Stimulated activated CD8-positive, alpha-beta memory T cell treated with anti-CD3 and anti-CD28 coated beads, Interleukin-4, amount 100 ng/mL, for 24 hours (primary cell): ENCODE measurements at regions not wholly inside any gene's neighbourhood (a gene's known extent, or its start where the extent isn't known, plus 50 kb on each side); places are given as distances from the start of the nearest gene placed in this dataset.
"Not testable (repeated sequence)": the region's sequence is repeated elsewhere in the genome, so short reads cannot be mapped to it uniquely, and the experiment has no call there.

Source experiments
- DNase-seq: peaks from one replicate; pipeline ENCODE4 v3.0.0-alpha.2; 2020; ENCODE audit warnings: low read depth

GRCh38 chr15:20785151-20785936 lies 80.8 kb downstream of the POTEB2 start:
- DNase-seq, result not testable (repeated sequence)

- DNase-seq, result peak; percentile 3
Measured at GRCh38 chr15:20783598-20784184, 82.4 kb downstream of the POTEB2 start.

DNA sequence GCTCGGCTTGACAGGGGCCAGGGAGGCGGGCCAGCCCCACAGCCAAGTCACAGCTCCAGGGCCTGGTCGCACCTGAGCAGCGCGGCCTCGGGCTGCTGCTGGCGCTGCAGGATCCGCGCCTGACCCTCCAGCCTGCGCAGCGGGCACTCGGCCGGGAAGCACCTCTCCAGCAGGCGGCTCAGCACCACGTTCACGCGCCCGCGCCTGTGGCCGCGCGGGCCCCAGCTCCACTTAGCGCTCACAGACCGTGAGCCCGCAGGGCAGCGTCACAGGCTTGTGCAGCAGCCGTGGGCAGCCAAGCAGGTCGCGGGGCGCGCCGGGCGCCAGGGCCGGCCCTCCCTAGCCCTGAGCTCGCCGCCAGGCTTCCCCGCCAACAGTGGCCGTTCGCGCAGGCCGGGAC lies 90.7 kb downstream of the POTEB2 start:
- DNase-seq, result not testable (repeated sequence)

DNA sequence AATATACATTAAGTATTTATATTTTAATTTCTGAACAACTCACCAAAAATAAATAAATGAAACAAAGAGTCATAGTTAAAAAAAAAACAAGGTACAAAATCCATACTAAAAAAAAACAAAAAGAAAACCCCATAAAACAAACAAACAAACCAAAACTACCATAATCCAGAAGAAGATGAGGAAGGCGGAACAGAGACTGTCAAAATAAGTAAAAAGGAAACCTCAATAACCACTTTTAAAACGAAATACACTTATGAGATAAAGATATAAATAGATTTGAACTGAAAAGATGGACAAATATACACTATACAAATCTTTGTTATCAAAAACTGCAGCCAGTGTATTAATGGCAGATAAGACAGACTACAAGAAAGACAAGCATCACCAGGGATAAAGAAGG lies 98.2 kb downstream of the POTEB2 start:
- DNase-seq, result not testable (repeated sequence)

DNA sequence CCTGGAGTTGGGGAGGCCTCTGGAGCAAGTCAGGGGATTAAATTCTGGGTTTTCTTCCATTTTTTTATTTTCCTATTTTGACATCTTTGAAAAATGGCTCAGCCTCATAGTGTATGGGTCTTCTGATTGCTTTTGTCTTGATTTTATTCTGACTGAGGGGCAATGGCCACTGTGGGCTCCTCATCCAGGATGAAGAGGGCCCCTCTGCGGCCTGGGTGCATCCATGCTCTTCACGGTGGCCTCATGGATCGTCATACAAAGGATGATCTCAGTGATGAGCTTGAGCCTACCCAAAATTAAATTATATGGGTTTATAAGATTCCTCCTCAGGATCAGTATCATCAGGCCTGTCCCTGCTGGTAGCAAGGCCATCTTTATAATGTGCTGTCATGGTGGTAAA lies 103.7 kb downstream of the POTEB2 start:
- not testable (repeated sequence) for DNase-seq

DNA sequence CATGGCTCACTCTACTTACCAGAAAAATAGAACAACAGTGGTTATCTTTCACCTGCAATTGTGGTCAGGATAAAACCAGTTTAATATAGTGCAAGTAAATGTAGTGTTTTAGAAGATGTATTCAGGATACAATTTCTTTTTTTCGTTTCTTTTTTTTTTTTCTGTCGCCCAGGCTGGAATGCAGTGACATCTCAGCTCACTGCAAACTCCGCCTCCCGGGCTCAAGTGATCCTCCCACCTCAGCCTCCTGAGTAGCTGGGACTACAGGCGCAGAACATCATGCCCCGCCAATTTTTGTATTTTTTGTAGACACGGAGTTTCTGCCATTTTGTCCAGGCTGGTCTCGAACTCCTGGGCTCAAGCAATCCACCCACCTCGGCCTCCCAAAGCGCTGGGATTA lies 109.7 kb downstream of the POTEB2 start:
- DNase-seq, result not testable (repeated sequence)

GRCh38 chr15:20755665-20756398 lies 110.3 kb downstream of the POTEB2 start:
- peak; percentile 5 for DNase-seq

GRCh38 chr15:20733493-20733892 lies 132.6 kb downstream of the POTEB2 start:
- DNase-seq, result not testable (repeated sequence)
